GM19351 (cell line): ENCODE measurements at regions not wholly inside any gene's neighbourhood (a gene's known extent, or its start where the extent isn't known, plus 50 kb on each side); places are given as distances from the start of the nearest gene placed in this dataset.

Source experiments
- ATAC-seq: cut with Tn5 transposase; IDR thresholded peaks from one replicate; pipeline ENCODE4 v1.9.1; 2021; ENCODE audit warnings: mild to moderate bottlenecking, moderate library complexity; ENCODE audit not compliant: unreplicated experiment

DNA sequence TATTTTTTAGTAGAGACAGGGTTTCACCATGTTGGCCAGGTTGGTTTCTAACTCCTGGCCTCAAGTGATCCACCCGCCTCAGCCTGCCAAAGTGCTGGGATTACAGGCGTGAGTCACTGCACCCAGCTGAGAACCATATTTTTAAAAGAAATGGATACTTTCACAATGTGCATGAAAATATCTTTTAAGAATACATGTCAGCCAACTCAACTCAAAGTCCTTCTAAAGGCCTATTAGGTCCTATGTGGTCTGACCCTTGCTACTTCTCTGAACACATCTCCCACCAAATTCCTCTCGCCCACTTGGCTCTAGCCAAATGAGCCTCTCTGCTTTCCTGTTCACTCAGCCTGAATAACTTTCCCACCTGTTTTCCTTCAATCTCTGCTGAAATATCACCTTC is 119.6 kb downstream of the MTX2 start:
- ATAC-seq = no peak

DNA sequence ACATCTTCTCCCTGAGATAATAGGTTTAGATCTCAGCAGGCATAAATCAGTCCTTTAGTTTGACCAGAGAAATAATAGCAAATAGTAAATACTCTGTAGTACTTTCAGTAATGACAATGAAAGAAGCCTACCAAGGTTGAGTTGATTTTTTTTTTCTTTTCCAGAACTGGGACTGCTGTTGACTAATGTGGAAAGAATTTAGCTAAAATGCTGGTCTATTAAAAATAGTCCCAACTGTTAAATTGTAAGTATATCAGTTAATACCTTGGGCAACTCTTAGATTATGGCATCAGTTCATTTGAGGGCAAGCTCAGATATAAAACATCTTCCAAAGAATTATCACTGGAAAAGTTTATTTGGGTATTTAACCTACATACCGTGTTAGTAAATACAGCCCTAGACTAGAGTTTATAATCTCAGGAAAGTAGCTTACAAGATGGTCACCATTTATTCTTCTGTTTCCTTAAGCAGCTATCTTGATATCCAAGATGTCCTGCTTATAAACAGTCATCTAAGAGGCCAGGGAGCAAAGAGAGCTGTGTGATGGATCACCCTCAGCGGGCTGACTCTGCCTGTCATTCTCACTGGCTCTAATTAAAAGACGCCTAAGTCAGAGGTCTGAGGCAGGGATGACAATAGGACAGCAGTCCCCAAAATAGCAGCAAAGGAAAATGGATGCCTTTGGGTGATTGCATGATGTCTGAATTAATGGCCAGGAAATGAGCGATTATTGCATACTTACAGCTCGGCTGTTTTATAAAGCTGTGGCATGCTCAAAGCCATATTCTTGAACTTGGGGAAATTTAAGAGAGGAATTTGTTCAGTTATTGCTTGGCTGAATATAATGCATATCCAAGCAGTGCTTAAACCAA is 121.3 kb downstream of the MTX2 start:
- no peak for ATAC-seq

GRCh38 chr2:176391148-176391419 is 121.8 kb downstream of the MTX2 start:
- no peak for ATAC-seq

DNA sequence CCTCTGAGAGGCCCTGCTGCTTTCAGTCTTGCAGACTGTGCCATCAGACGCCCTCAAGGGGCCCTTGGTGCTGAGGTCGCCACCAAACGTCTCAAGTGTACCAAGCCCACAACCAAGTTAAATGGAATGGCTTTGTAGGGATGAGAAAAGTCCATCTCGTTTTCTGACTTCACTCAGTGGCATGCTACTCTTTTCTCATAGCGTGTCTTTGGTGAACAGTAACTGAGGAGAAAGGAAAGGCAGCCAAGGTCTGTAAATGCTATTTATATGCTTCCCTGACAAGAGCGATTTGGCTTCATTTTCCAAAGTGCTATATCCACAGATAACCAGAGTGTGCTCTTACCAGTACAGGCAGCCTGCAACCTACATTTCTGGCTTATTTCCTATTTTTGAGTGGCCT is 123.0 kb downstream of the MTX2 start:
- ATAC-seq = no peak

DNA sequence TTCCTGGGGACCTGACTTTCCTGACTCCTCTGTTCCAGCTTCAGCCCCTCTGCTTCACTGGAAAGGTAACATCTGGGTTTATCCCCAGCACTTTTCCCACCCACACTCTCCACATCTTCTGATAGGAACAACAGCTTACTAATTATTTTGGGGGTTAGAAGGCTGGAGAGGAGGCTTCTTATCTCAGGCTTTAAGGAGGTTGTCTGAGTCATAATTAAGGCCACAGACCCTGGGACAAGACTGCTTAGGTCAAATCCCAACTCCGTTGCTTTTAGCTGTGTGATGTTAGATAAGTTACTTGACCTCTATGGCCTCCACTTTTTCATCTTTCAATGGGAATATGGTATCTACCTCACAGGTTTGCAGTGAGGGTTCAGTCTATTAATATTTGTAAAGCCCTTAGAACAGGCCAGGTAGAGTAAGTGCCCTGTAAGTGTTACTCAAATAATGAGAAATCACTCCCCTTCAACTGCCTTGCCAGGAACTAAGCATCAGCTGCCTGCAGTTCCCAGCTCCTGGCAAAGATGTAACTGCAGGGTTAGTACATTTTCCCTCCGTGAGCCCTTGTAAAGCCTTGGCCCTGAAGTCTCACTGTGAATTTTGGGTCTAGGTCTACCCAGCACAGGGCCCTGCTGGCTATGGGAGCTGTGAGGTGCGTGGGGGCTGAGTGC is 123.6 kb downstream of the MTX2 start:
- no peak for ATAC-seq

DNA sequence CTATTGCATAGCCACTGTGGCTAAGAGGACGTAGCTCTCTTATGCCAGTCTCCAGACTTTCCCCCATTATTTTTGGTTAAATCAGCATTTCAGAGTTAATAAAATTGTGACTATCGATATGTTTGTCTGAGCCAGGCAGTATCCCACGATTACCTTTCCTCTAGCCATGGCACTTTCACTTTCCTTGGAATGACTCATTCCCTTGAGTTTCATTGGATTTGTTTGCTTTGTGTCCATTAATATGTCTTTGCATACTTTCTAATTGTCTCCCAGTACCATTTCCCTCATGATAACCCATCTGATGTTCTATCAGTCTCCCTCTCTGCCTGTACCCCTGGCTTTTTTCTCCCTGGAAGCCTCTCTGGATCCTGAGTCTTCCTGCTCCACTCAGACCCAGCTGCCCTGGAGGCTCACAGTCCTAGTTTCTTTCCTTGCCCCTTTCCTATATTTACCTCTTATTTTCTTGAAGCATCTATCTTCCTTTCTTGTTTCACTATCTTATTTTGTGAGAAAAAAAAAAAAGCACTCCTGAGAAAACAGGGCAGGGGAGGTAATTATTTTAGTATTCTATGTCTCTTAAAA is 126.1 kb downstream of the MTX2 start:
- no peak for ATAC-seq

GRCh38 chr2:176398243-176399073 is 129.2 kb downstream of the MTX2 start:
- ATAC-seq = no peak

- no peak for ATAC-seq
Observed at GRCh38 chr2:176399074-176399598, 129.9 kb downstream of the MTX2 start.

- no peak for ATAC-seq
Observed at GRCh38 chr2:176405477-176405876, 136.2 kb downstream of the MTX2 start.

DNA sequence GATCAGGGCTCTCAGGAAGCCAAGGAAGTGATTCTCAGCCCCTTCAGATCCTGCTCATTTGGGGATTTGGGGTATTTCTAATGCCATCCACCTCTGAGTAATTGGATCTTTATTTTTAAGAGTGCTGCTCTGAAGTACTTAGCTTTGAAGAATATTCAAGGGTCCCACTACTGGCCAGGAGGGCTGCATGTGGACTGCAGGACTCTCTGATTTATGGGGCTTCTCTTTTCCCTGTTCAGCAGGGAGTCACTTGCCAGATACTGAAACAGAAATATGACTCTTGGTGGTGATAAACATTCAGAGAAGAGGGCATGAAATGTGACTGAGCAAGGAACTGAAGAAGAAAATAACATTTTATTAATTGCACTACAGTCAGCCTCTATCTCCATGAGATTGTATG is 138.5 kb downstream of the MTX2 start:
- no peak for ATAC-seq

DNA sequence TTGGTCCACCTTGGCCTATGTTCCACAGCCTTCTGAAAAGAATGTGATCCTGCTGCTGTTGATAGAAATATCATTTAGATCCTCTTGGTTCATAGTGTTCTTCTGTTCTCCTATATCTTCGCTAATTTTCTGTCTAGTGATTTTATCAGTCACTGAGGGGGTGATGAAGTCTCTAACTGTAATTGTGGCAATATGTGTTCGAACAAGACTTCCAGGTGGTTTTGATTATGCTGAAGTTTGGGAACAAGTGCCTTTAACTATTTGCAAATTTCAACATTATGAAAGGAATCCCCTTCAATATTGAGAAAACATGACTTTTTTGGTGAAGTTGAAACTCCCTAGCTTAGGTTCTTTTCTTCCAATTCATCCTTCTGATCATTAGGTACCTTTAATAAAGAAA is 140.4 kb downstream of the MTX2 start:
- ATAC-seq = no peak

- no peak for ATAC-seq
Observed at GRCh38 chr2:176412136-176412535, 142.9 kb downstream of the MTX2 start.

DNA sequence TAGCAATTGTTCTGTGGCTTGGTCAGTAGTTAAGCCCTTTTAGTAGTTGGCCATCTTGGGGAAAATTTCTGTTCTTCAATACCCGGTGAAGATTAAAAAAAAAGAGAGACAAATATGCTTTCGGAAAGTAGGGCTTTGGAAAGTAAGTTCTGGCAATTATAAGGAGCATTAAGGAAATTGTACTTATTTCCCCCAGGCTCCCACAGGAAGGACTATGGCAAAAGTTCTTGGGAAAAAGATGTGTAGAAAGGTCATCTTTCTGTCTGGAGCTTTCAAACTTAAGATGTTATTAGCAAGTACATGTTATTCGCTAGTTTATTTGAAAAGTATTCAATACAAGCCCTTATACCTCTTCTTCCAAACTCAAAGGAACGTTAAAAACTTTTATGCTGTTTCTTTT is 144.5 kb downstream of the MTX2 start:
- no peak for ATAC-seq

DNA sequence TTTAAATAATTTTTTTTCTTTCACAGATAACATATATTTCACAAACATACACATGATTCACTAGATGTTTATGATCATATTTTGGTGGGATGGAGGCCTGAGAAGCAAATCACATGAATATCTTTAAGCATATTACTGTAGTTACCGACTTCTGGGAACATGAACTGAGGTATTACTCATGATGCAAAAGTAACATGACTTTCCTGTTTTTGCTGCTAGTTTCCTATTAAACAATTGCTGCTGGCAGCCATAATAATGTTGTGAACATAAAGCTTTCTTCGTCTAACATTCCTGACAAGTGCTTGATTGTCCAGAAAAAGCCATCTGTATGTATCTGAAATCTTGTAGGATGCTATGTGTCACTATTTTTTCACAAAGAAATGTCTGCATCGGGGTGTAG is 145.4 kb downstream of the MTX2 start:
- no peak for ATAC-seq

GRCh38 chr2:176415174-176415895 is 146.1 kb downstream of the MTX2 start:
- no peak for ATAC-seq

GRCh38 chr2:176415937-176416499 is 146.8 kb downstream of the MTX2 start:
- ATAC-seq = no peak

GRCh38 chr2:176418768-176419167 is 149.5 kb downstream of the MTX2 start:
- ATAC-seq = no peak

DNA sequence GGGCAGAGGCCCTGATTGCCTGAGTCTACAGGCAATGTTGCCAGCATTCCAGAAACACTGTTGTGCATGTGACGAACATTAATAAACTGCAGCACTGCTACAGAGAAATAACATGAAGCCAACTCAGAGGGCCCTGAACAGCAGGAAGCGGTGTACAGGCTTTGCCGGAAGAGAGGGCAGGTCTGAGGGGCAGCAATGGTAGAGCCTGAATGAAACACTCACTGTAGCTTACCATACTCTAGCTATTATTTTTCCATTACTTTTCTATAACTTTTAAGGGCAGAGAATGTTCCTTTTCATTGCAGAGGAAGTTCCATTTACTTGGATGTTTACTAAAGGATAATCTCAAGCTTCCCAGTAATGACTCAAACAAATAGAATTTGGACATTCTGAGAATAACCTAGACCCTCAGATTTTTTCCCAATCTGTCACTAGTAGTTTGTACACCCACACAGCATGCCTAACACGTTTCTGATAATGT is 150.4 kb downstream of the MTX2 start:
- no peak for ATAC-seq

GRCh38 chr2:176421297-176422050 is 152.2 kb downstream of the MTX2 start:
- ATAC-seq = no peak
